ENCODE measurements at regions not wholly inside any gene's neighbourhood (a gene's known extent, or its start where the extent isn't known, plus 50 kb on each side); places are given as distances from the start of the nearest gene placed in this dataset.
A peak's percentile ranks its signal among the peaks of the same experiment; 100 is the strongest.

DNA sequence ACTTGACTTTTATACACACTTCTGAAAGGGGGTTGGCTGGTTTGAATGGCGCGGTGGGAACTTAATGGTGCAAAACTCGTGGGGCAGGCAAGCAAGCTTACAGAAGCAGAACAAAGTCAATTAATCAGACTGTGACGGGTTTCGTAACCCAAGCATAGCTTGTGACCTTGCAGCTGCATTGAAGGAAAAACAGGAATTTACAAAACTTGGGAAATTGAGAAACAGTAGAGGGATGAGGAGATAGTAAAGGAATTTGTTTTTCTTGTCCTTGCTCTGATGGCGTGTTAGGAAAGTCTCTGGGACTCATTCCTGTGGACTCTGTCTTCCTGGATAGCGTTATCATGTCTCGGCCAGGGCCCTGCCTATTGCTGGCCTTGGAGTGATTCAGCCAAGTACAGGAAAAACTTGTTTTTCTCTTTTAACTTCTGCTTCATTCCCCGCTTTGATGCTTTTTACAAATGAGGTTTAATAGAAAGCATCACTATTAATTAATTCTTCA, 220.0 kb upstream of the KCND2 start:
- Histone ChIP-seq H3K36me3 (ENCODE audit: control insufficient read depth, insufficient read depth, low read length) (no peaks in the 10 kb centered on the region), H3K27me3 (ENCODE audit: control insufficient read depth, insufficient read depth, low read length) (no peaks in the 10 kb centered on the region), H3K4me3 (ENCODE audit: low read depth, low read length) (no peak overlapping the region)
- TF ChIP-seq, protein P1, sequence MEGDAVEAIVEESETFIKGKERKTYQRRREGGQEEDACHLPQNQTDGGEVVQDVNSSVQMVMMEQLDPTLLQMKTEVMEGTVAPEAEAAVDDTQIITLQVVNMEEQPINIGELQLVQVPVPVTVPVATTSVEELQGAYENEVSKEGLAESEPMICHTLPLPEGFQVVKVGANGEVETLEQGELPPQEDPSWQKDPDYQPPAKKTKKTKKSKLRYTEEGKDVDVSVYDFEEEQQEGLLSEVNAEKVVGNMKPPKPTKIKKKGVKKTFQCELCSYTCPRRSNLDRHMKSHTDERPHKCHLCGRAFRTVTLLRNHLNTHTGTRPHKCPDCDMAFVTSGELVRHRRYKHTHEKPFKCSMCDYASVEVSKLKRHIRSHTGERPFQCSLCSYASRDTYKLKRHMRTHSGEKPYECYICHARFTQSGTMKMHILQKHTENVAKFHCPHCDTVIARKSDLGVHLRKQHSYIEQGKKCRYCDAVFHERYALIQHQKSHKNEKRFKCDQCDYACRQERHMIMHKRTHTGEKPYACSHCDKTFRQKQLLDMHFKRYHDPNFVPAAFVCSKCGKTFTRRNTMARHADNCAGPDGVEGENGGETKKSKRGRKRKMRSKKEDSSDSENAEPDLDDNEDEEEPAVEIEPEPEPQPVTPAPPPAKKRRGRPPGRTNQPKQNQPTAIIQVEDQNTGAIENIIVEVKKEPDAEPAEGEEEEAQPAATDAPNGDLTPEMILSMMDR (IDR thresholded peaks at IDR 0.05; ENCODE audit: insufficient read depth, low read length, poor library complexity, severe bottlenecking): no peak
- peak; percentile 94 for DNase-seq (ENCODE audit: low read depth)

DNA sequence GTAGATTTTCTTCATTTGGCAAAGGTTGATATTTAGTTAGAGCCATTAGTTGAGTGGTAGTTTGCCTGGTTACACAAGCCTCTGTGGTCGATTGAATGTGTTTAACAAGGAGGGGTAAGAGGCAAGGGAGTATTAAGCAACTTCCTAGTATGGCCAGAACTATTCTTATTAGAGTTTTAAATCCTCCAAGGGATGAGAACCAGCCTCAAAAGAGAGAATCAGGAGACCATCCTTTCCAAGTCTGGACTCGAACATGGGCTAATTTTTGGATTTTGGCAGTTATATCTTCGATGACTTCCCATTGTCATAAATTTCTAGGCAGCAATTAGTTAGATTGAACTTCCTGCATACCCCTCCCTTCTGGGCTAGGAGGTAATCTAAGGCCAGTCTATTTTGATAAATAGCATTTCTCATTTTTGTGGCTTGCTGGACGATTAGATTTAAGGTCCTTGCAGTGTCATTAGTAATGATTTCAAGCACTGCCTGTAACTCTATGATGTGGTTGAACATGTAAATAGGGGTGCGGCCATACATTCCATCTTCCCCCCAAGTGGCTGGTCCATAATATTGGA, 219.5 kb upstream of the KCND2 start:
- Histone ChIP-seq H3K4me3 (ENCODE audit: low read depth, low read length) (no peak overlapping the region), H3K36me3 (ENCODE audit: control insufficient read depth, insufficient read depth, low read length) (no peaks in the 10 kb centered on the region), H3K27me3 (ENCODE audit: control insufficient read depth, insufficient read depth, low read length) (no peaks in the 10 kb centered on the region)
- peak; percentile 21 for DNase-seq (ENCODE audit: low read depth)
- TF ChIP-seq, protein P1 (IDR thresholded peaks at IDR 0.05; ENCODE audit: insufficient read depth, low read length, poor library complexity, severe bottlenecking): no peak

DNA sequence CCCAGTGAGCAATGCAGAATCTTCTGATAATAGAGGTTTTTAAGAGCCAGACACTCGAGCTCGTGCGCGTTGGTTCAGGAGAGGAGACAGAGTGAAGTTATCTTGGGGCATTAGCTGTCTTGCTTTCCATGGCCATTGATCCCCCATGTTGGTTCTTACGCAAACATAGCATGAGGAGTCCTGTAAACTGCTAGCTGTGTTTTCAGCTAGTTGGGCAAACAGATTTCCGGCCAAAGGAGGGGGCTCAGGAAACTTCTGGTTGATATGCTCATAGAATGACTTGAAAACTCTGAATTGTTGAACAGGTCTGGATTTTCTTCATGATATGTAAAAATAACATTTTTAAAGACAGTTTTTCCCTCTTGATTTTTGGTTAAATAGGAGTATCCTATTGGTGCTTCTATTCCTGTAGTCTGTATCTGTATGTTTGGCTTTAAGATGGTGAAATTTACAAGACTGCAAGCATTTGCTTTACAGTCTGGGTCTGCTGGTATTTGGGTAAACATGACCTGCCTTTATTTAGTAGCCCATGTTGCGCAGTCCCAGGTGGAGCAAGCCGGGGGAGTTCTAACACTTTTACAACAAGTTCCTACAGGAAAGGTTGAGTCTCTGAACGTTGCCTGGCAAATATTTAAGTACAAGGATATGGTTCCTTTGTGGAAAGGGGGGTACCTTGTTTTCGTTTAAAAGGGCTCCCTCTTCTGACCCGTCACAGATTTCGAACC, 218.4 kb upstream of the KCND2 start:
- Histone ChIP-seq H3K27me3 (ENCODE audit: control insufficient read depth, insufficient read depth, low read length) (no peaks in the 10 kb centered on the region), H3K36me3 (ENCODE audit: control insufficient read depth, insufficient read depth, low read length) (no peaks in the 10 kb centered on the region), H3K4me3 (ENCODE audit: low read depth, low read length) (no peak overlapping the region)
- no peak for DNase-seq (ENCODE audit: low read depth)
- TF ChIP-seq, protein P1 (IDR thresholded peaks at IDR 0.05; ENCODE audit: insufficient read depth, low read length, poor library complexity, severe bottlenecking): no peak

DNA sequence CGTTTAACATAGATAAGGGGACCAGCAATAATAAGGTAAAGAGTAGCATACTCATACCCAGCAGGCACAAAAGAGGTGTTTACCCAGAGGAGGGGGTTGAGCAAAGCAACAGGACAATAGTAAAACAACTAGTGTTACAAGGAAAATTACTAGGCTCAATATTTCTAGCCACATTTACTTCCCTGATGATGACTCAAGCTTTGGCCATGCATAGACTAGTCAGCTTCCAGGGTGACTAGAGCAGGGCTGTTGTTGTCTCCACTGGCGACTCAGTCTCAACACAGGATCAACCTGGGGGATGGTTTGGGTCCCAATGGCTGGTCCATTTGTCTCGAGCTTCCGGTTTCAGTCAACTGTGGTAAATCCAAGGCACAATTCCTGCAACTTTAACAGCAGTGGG, 217.7 kb upstream of the KCND2 start:
- no peaks in the 10 kb centered on the region for H3K36me3 ChIP-seq (ENCODE audit: control insufficient read depth, insufficient read depth, low read length)
- no peaks in the 10 kb centered on the region for H3K27me3 ChIP-seq (ENCODE audit: control insufficient read depth, insufficient read depth, low read length)
- peak; percentile 65 for DNase-seq (ENCODE audit: low read depth)
- no peak overlapping the region for H3K4me3 ChIP-seq (ENCODE audit: low read depth, low read length)
- TF ChIP-seq, protein P1 (IDR thresholded peaks at IDR 0.05; ENCODE audit: insufficient read depth, low read length, poor library complexity, severe bottlenecking): no peak

DNA sequence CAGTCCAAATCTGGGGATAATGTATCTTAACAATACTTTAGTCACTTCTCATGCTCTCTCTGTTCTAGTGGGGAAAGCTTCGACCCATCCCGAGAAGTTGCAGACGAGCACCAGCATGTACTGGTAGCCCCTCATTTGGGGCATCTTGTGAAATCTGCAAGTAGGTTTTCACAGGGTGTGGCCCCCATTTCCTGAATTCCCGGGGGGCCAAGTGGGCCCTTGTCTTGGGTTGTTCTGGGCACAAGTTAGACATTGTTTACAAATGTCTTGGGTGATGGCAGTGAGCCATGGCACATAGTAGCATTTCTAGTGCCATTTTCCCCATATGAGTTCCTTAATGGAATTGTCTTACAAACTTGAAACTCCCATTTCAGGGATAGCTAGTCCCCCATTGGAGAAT, 216.7 kb upstream of the KCND2 start:
- Histone ChIP-seq H3K36me3 (ENCODE audit: control insufficient read depth, insufficient read depth, low read length) (no peaks in the 10 kb centered on the region), H3K4me3 (ENCODE audit: low read depth, low read length) (no peak overlapping the region), H3K27me3 (ENCODE audit: control insufficient read depth, insufficient read depth, low read length) (no peaks in the 10 kb centered on the region)
- TF ChIP-seq, protein P1 (IDR thresholded peaks at IDR 0.05; ENCODE audit: insufficient read depth, low read length, poor library complexity, severe bottlenecking): no peak
- no peak for DNase-seq (ENCODE audit: low read depth)
